HEK293 (cell line): ENCODE measurements at regions not wholly inside any gene's neighbourhood (a gene's known extent, or its start where the extent isn't known, plus 50 kb on each side); places are given as distances from the start of the nearest gene placed in this dataset.

Experiments
- CTCF ChIA-PET: fragments of 350-600 bp; formaldehyde crosslinking; extraction: SDS; loops from one replicate; lab custom pipeline; 2021; ENCODE audit warnings: antibody characterized with exemption; lab: Yijun Ruan, JAX
- POLR2A ChIA-PET: fragments of 300-600 bp; formaldehyde crosslinking; extraction: SDS; loops from one replicate; lab custom pipeline; 2020; ENCODE audit warnings: antibody characterized with exemption, inconsistent platforms; lab: Yijun Ruan, JAX
- H3K27ac ChIP-seq: fragments of 200-500 bp; sonication (Bioruptor generic); 2 replicates; pipeline ENCODE4 v1.5.1; 2014; ENCODE audit warnings: low read depth, low read length, control low read depth, inconsistent platforms; ENCODE audit errors: extremely low read depth
- H3K36me3 ChIP-seq, 2 experiments: fragments of 200-500 bp in 1 of 2; sonication (Bioruptor generic) in 1 of 2; 1 replicate in 1 of 2; 2 replicates in 1 of 2; pipeline ENCODE4 v1.5.1; 2014 to 2017; ENCODE audit warnings: inconsistent platforms in 2 of 2, low read length in 2 of 2; ENCODE audit not compliant: control insufficient read depth in 2 of 2, insufficient read depth in 1 of 2
- H3K4me1 ChIP-seq: fragments of 200-500 bp; sonication (Bioruptor generic); 2 replicates; pipeline ENCODE4 v1.5.1; 2014; ENCODE audit warnings: mild to moderate bottlenecking, low read length, inconsistent platforms; ENCODE audit not compliant: control insufficient read depth, insufficient read depth
- H3K4me3 ChIP-seq: 2 replicates; pipeline ENCODE4 v1.5.1; 2011; ENCODE audit warnings: low read depth, mild to moderate bottlenecking, control low read depth, low read length, moderate library complexity
- H3K9me3 ChIP-seq: fragments of 200-500 bp; sonication (Bioruptor generic); 2 replicates; pipeline ENCODE4 v1.5.1; 2014; ENCODE audit warnings: low read depth, low read length, inconsistent platforms; ENCODE audit not compliant: control insufficient read depth, insufficient read depth
- BCL6B ChIP-seq: fragments of 450-650 bp; formaldehyde crosslinking; IDR thresholded peaks from 2 replicates; pipeline ENCODE4 v1.5.1; 2017; ENCODE audit warnings: missing biosample characterization, missing genetic modification characterization
- FEZF1 ChIP-seq: fragments of 450-650 bp; formaldehyde crosslinking; IDR thresholded peaks from 2 replicates; pipeline ENCODE4 v1.5.1; 2016; ENCODE audit warnings: missing biosample characterization, missing genetic modification characterization
- GFI1B ChIP-seq: fragments of 450-650 bp; formaldehyde crosslinking; IDR thresholded peaks from 2 replicates; pipeline ENCODE4 v1.5.1; 2016; ENCODE audit warnings: missing biosample characterization, missing genetic modification characterization
- SCRT1 ChIP-seq: fragments of 450-650 bp; formaldehyde crosslinking; IDR thresholded peaks from 2 replicates; pipeline ENCODE4 v1.5.1; 2016; ENCODE audit warnings: missing biosample characterization, missing genetic modification characterization, borderline replicate concordance
- ZBTB10 ChIP-seq: fragments of 450-650 bp; formaldehyde crosslinking; IDR thresholded peaks from 2 replicates; pipeline ENCODE4 v1.5.1; 2016; ENCODE audit warnings: missing biosample characterization, missing genetic modification characterization
- ZNF146 ChIP-seq: fragments of 450-650 bp; formaldehyde crosslinking; IDR thresholded peaks from 2 replicates; pipeline ENCODE4 v1.5.1; 2016; ENCODE audit warnings: missing biosample characterization, missing genetic modification characterization
- ZNF155 ChIP-seq: fragments of 450-650 bp; formaldehyde crosslinking; IDR thresholded peaks from 2 replicates; pipeline ENCODE4 v1.5.1; 2016; ENCODE audit warnings: missing biosample characterization, missing genetic modification characterization
- ZNF24 ChIP-seq: fragments of 450-650 bp; formaldehyde crosslinking; IDR thresholded peaks from 2 replicates; pipeline ENCODE4 v1.5.1; 2016; ENCODE audit warnings: missing biosample characterization, missing genetic modification characterization
- ZNF624 ChIP-seq: fragments of 450-650 bp; formaldehyde crosslinking; IDR thresholded peaks from 2 replicates; pipeline ENCODE4 v1.5.1; 2017; ENCODE audit warnings: missing biosample characterization, missing genetic modification characterization
- ZNF768 ChIP-seq: fragments of 450-650 bp; formaldehyde crosslinking; IDR thresholded peaks from 2 replicates; pipeline ENCODE4 v1.5.1; 2018; ENCODE audit warnings: missing biosample characterization, mild to moderate bottlenecking, missing genetic modification characterization
- TF ChIP-seq, protein P1 (sequence below): fragments of 450-650 bp; formaldehyde crosslinking; IDR thresholded peaks from 2 replicates; pipeline ENCODE4 v1.5.1; 2016; ENCODE audit warnings: missing biosample characterization, missing genetic modification characterization
- TF ChIP-seq, protein P2 (sequence below): fragments of 450-650 bp; formaldehyde crosslinking; IDR thresholded peaks from 2 replicates; pipeline ENCODE4 v1.5.1; 2016; ENCODE audit warnings: missing biosample characterization, missing genetic modification characterization
- TF ChIP-seq, protein P3 (sequence below): fragments of 450-650 bp; formaldehyde crosslinking; IDR thresholded peaks from 2 replicates; pipeline ENCODE4 v1.5.1; 2017; ENCODE audit warnings: missing biosample characterization, missing genetic modification characterization
- TF ChIP-seq, protein P4 (sequence below): fragments of 450-650 bp; formaldehyde crosslinking; IDR thresholded peaks from 2 replicates; pipeline ENCODE4 v1.5.1; 2016; ENCODE audit warnings: missing biosample characterization, missing genetic modification characterization
- TF ChIP-seq, protein P5 (sequence below): fragments of 450-650 bp; formaldehyde crosslinking; IDR thresholded peaks from 2 replicates; pipeline ENCODE4 v1.5.1; 2016; ENCODE audit warnings: missing biosample characterization, missing genetic modification characterization

GRCh38 chr4:151469970-151470369 lies 61.0 kb downstream of the FHIP1A start (continued):
- TF ChIP-seq, protein P1, sequence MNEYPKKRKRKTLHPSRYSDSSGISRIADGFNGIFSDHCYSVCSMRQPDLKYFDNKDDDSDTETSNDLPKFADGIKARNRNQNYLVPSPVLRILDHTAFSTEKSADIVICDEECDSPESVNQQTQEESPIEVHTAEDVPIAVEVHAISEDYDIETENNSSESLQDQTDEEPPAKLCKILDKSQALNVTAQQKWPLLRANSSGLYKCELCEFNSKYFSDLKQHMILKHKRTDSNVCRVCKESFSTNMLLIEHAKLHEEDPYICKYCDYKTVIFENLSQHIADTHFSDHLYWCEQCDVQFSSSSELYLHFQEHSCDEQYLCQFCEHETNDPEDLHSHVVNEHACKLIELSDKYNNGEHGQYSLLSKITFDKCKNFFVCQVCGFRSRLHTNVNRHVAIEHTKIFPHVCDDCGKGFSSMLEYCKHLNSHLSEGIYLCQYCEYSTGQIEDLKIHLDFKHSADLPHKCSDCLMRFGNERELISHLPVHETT (tag by site-specific recombination), result no peak
- TF ChIP-seq, protein P2, sequence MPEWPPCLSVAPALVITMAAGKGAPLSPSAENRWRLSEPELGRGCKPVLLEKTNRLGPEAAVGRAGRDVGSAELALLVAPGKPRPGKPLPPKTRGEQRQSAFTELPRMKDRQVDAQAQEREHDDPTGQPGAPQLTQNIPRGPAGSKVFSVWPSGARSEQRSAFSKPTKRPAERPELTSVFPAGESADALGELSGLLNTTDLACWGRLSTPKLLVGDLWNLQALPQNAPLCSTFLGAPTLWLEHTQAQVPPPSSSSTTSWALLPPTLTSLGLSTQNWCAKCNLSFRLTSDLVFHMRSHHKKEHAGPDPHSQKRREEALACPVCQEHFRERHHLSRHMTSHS (tag by site-specific recombination), result no peak
- TF ChIP-seq ZNF155 (tag by site-specific recombination) (no peak), SCRT1 (no peak)
- TF ChIP-seq, protein P3, sequence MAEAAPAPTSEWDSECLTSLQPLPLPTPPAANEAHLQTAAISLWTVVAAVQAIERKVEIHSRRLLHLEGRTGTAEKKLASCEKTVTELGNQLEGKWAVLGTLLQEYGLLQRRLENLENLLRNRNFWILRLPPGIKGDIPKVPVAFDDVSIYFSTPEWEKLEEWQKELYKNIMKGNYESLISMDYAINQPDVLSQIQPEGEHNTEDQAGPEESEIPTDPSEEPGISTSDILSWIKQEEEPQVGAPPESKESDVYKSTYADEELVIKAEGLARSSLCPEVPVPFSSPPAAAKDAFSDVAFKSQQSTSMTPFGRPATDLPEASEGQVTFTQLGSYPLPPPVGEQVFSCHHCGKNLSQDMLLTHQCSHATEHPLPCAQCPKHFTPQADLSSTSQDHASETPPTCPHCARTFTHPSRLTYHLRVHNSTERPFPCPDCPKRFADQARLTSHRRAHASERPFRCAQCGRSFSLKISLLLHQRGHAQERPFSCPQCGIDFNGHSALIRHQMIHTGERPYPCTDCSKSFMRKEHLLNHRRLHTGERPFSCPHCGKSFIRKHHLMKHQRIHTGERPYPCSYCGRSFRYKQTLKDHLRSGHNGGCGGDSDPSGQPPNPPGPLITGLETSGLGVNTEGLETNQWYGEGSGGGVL (tag by site-specific recombination), result no peak

GRCh38 chr4:151471728-151472127 lies 62.8 kb downstream of the FHIP1A start:
- Histone ChIP-seq H3K9me3 (no peaks in the 10 kb centered on the region), H3K36me3 (no peaks in the 10 kb centered on the region), H3K4me3 (no peak overlapping the region), H3K27ac (no peak overlapping the region), H3K4me1 (peaks cover 3% of the 10 kb centered on the region)
- POLR2A ChIA-PET, result no interaction called here
- CTCF ChIA-PET, result no interaction called here
- no peak for TF ChIP-seq BCL6B (tag by site-specific recombination)
- TF ChIP-seq, protein P4, sequence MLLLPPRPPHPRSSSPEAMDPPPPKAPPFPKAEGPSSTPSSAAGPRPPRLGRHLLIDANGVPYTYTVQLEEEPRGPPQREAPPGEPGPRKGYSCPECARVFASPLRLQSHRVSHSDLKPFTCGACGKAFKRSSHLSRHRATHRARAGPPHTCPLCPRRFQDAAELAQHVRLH (tag by site-specific recombination), result peak; percentile 60; the same call in 1 of the 2 replicates
- peak; percentile 59 for TF ChIP-seq ZNF146 (tag by site-specific recombination)
- TF ChIP-seq ZNF24 (tag by site-specific recombination), result peak; percentile 45; the same call in 1 of the 2 replicates

DNA sequence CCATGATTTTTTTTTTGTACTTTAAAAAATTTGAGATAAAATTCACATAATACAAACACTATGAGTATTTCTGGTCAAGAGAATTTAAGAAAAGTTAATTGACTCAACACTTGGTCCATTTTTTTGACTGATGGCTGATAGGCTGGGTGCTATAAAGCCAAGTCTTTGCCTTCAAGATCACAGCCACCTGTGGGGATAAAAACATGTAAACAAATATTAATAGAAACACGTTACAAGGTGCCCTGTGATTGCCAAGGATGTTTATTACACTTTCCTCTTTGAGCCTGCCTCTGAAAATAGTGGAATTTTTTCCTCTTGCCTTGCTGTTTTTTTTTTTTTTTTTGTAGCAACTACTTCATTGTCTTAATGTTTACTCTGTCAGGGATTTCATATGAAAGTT lies 63.3 kb downstream of the FHIP1A start:
- Histone ChIP-seq H3K36me3 (no peaks in the 10 kb centered on the region), H3K4me1 (peaks cover 3% of the 10 kb centered on the region), H3K4me3 (no peak overlapping the region), H3K9me3 (no peaks in the 10 kb centered on the region), H3K27ac (no peak overlapping the region)
- POLR2A ChIA-PET, result no interaction called here
- CTCF ChIA-PET, result no interaction called here
- no peak for TF ChIP-seq ZNF624 (tag by site-specific recombination)
- no peak for TF ChIP-seq FEZF1 (tag by site-specific recombination)
- no peak for TF ChIP-seq GFI1B (tag by site-specific recombination)
- TF ChIP-seq ZBTB10 (tag by site-specific recombination), result no peak
- TF ChIP-seq, protein P5, sequence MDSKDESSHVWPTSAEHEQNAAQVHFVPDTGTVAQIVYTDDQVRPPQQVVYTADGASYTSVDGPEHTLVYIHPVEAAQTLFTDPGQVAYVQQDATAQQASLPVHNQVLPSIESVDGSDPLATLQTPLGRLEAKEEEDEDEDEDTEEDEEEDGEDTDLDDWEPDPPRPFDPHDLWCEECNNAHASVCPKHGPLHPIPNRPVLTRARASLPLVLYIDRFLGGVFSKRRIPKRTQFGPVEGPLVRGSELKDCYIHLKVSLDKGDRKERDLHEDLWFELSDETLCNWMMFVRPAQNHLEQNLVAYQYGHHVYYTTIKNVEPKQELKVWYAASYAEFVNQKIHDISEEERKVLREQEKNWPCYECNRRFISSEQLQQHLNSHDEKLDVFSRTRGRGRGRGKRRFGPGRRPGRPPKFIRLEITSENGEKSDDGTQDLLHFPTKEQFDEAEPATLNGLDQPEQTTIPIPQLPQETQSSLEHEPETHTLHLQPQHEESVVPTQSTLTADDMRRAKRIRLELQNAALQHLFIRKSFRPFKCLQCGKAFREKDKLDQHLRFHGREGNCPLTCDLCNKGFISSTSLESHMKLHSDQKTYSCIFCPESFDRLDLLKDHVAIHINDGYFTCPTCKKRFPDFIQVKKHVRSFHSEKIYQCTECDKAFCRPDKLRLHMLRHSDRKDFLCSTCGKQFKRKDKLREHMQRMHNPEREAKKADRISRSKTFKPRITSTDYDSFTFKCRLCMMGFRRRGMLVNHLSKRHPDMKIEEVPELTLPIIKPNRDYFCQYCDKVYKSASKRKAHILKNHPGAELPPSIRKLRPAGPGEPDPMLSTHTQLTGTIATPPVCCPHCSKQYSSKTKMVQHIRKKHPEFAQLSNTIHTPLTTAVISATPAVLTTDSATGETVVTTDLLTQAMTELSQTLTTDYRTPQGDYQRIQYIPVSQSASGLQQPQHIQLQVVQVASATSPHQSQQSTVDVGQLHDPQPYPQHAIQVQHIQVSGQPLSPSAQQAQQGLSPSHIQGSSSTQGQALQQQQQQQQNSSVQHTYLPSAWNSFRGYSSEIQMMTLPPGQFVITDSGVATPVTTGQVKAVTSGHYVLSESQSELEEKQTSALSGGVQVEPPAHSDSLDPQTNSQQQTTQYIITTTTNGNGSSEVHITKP (tag by site-specific recombination), result no peak
- TF ChIP-seq ZNF768 (tag by site-specific recombination), result no peak
